HK-2 (cell line): ENCODE measurements at regions not wholly inside any gene's neighbourhood (a gene's known extent, or its start where the extent isn't known, plus 50 kb on each side); places are given as distances from the start of the nearest gene placed in this dataset.
A peak's percentile ranks its signal among the peaks of the same experiment; 100 is the strongest.
"Not testable (repeated sequence)": the region's sequence is repeated elsewhere in the genome, so short reads cannot be mapped to it uniquely, and the experiment has no call there.

Experiments
- DNase-seq: peaks from one replicate; pipeline ENCODE4 v3.0.0-alpha.2; 2018; ENCODE audit not compliant: unreplicated experiment

DNA sequence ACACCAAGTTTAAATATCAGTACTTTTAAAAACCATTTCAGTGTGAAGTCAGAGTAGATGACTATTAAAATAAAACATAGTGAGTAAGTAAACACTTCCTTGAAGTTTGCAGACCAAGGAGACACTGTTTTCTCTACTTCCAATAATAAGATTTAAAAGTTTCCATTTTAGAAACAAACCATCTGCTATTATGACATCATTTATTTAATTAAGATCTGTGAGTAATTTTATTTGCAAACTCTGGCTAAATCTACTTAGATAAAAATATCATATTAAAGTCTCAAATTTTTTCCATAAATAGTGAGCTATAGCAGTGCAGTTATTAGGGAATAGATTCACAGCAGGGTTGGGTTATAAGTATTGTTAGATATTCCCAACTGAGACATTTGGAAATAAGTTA, 1267.0 kb upstream of the FLRT2 start:
- no peak for DNase-seq

DNA sequence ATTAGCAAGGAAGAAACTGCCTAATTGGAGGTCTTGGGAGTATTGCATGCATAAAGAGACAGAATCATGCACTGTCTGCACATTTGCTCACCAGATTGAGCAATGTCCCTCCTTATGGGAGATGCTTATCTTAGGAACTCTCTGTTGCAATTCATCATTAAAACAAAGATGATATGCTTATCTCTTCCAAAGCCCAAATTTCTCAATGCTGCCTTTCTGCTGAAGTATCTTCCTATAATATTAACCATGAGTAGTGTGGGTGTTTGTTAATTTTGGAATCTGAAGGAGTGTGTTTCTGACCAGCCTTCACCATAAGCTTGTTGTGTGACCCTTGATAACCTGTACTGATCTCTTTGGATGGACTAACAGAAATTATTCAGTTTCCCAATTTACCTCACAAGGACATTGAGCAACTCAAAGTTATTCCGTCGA, 1257.6 kb upstream of the FLRT2 start:
- no peak for DNase-seq

DNA sequence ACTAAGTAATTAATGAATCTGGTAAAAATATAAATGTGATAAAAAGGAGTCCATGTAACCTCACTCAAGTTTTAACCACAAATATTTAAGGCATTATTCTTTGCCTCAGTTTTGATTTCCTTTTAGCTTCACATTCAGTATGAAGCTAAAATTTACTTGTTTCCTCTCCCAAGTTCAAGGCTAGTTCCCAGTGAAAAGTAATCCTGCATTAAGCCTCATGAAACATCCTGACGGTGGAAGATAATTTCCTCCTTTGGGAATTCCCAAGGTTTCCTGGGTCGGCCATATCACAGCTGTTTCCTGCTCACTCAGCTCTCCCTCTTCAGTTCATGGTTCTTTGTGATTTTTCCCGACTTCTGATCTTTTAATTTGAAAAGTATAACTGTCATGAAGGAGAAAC, 1256.8 kb upstream of the FLRT2 start:
- no peak for DNase-seq

DNA sequence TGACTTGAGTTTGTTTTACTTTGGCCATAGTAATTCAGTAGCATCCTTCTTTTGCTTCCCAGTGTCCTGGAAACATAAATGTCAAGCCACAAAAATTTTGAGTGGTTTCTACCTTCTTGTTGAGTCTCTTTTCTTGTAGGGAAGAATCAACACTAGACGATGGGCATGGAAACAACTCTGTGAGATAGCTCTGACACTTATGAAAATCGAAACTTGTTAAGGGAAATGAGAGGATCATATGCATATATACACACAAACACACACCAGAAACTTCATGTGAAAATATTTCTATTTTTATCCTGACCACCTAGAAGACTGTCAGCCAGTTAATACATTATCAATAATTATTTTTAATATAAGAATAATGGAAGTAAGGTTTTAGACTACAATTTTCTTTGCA, 1247.3 kb upstream of the FLRT2 start:
- DNase-seq = no peak

DNA sequence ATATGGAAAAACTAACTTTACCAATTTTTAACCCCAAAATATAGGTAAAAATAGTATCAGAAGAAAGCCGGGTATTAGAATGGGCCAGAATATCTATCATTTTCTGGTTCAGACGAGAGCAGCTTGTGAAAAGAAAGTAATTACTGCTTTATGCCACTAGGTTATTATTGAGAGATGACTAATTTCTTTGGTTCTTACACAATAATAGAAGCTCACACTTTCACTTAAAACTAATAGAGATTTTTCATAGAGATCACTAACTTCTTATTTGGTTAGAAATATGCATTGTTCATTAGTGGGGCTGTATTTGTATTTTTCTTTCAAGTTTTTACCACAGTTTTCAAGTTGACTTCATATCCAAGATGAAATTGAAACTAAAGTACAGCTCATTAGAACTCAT, 1241.2 kb upstream of the FLRT2 start:
- DNase-seq = no peak

DNA sequence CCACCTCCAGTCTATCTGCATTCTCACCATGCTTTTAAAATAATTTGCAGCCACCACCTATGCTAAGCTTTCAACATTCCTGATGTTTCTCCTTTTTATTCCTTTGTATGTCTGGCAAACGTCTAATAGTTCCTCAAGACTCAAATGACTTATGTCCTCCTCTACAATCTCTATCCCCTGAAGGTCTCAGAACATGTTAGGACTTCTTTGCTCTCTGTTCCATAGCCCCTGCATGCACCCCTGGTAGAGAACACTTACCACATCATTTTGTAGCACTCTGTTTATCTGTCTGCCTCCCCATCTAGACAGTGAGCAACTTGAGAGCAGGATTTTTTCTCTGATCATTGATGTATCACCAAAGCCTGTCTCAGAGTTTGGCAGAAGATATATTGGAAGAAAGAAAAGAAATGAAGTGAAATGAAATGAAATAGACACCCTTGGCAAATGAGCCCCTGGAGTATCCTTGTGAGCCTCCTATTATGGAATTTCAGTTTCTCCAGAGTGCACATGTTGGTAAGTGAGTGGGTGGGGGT, 1231.2 kb upstream of the FLRT2 start:
- no peak for DNase-seq

DNA sequence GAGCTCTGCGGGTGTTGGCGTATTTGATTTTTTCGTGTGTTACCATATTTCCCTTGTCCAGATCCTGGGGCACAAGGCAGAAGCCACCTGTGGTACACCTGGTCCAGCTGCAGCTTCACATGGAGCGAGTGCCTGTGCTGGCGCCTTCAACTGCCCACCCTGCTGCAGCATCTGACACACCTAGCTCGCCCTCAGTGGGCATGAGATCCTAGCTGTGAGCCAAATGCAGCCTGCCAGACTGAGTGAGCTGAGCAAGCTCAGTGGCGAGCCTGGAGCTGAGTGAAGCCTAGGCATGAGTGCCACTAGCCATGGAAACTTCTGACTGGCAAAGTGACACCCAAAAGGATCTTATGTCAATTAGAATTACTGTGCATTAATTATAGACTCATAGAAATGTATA, 1226.8 kb upstream of the FLRT2 start:
- no peak for DNase-seq

DNA sequence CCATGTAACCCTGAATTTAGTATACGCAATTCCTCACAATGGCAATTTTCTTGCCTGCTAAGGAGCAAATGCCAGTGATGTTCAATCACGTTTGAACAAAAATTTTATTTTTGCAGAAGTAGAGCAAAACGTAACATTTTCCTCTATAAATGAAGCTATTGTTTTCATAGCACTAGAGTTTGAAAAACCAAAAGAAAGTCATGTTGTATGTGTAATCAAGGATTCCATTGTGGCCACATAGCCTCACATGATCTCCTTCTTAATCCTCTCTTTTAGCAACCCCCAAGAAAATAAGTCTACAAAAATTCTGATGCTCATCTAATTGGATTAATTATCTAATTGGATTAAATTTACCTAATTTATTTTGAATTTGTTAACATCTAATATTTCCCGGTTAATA, 1217.4 kb upstream of the FLRT2 start:
- no peak for DNase-seq

DNA sequence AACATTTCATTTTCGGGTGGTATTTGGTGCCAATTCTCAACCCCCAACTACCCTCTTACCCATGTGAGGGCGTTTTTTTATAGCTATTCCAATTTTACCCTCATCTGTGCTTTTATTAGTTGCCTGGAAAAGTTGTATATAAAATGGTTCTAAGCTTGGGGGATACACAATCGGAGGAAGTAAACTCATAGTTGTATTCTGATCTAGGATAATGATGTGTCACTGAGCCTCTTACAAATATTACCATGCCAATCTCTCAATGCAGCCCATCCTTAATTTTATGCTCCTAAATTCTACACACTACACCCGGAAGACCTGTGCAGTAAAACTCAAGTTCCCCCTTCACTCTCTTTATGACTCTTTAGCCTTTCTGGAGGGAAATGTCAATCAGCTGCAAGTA, 1206.5 kb upstream of the FLRT2 start:
- DNase-seq = no peak

DNA sequence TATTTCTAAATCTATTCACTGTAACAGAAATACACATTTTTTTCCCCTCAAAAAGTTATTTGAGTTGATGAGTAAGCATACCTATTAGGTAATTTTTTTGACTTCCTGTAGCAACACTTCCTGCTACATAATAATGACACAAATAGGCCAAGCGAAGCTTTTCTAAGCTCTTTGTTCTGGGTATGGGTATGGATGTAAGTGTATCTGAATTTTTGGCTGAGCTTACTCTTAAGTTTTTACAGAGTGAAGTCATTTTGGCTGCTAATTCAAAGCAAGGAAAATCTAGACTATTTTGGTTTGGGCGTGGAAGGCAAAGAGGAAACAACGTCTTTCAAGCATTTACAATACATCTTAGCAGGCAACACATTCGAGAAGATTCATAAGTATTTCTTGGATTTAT, 1206.0 kb upstream of the FLRT2 start:
- no peak for DNase-seq

DNA sequence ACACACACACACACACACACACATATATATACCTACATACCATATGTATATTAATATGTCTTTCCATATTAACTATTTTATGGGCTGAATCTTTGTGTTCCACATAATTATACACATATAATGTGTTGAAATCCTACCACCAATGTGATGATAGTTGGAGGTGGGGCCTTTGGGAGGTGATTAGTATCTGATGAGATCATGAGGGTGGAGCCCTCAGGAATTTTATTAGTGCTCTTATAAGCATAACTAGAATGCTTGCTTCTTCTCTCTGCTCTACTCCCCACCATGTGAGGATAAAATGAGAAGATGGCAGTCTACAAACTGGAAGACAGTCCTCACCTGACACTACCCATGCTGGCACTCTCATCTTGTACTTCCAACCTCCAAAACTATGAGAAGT, 1193.5 kb upstream of the FLRT2 start:
- no peak for DNase-seq

DNA sequence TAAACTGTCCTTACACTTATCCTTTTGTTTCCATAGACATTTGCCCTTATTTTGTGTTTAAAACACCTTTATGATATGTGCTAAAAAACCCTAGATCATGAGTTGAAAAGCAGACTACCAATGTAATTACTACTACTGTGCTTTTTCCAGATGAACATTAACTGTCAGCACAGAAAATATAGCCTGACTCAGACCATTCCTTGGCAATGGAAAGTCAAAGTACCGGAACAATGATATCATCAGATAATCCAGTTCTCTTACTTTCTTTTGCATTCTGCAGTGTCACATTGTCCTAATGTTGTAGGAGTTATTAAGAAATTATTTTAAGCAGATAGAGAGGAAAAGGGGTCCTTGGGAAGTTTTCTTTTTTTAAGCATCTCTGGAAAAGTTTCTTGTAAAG, 1189.0 kb upstream of the FLRT2 start:
- no peak for DNase-seq

DNA sequence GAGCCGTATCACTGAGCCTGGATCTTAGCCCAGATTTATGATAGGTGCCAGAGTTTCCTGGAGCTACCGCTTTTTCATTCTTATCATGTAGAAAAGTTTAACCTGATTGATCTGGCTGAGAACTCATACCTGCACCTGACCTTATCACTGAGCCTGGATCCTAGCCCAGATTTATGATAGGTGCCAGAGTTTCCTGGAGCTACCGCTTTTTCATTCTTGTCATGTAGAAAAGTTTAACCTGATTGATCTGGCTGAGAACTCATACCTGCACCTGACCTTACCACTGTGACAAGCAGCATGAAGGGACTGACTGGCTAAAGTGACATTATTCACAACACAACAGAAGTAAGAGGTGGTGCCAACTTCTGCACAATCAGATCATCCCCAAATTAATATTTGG, 1188.1 kb upstream of the FLRT2 start:
- DNase-seq = not testable (repeated sequence)

DNA sequence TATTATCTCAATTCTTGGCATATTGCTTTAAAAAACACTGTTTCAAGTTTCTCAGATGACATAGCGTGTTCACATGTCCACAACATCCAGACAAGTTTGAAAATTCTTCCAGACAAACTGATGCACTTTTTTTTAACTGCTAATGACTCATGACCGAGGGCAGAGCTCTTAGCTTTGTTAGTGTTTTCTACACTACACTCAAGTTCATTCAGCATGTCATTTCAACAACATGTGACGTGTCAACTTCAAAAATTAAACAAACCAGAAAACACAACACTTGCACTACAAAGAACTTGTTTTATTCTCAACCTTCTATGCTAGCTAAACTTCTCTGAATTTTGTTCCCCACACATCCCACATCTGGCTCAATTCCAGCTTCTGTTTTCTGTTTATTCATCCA, 1186.3 kb upstream of the FLRT2 start:
- DNase-seq = no peak

DNA sequence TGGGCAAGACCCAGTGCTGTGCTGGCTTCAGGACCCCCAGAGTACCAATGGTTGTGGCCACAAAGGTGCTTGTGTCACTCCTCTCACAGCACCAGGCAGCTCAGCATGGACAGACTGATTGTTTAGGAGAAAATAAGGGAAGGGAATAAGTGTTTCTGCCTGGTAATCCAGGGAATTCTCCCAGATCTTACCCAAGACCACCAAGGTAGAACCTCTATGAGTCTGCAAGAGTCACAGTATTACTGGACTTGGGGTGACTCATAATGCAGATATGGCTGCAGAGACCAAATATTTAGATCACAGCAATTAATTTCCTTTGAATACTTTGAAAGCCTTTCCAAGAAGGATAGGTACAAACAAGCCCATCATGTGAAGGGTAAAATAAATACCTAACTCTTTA, 1178.3 kb upstream of the FLRT2 start:
- DNase-seq = no peak

DNA sequence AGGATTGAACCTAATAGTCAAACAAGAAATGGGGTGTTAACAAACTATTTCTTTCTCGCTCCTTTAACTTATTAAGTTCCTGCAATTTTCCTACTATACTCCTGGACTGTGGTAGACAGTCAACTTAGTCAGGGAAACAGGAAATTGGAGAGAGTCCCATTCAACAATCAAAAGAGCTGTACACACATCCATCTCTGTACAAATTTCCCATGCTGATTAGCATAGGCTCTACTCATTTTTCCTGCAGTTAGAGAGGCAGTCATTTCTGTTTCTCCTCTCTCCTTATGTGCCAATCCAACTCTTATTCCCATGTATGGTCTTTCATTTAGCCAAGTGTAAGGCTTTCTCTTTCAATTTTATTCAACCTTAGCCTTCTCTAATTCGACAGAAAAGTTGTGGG, 1168.5 kb upstream of the FLRT2 start:
- DNase-seq = no peak

DNA sequence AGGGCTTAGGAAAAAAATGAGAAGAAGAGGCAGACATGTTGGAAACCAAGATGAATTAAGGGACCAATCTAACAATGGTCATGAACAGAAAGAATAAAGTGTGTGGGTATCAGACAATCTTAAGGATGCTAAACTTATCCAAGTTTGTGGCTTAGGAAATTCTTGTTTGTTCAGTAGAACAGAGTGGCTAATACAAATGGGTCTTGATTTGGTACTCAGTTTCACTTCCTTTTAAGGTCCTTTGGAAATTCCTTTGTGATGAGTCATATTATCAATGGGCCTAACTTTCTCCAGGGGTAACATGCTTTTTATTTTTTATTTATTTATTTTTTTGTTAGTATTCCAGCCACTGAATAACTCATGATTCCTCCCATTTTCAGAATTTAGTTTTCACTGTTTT, 1154.7 kb upstream of the FLRT2 start:
- no peak for DNase-seq

DNA sequence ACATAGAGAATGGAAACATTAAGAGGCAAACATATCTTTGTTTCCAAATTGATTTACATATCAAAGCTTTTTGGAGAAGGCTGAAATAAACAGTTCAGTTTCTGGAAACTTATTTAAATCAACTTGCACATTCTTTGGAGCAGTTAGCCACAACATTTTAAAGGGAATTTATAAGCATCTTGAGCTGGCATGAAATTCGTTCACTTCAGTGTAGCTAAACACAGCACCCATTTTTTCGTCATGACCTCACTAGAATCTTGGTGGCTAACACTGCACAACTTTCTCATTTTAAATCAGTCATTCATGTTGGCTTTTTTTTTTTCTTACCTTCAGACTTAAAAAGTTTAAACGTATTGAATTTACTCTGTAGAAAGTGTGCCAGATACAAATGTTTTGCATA, 1139.9 kb upstream of the FLRT2 start:
- no peak for DNase-seq

DNA sequence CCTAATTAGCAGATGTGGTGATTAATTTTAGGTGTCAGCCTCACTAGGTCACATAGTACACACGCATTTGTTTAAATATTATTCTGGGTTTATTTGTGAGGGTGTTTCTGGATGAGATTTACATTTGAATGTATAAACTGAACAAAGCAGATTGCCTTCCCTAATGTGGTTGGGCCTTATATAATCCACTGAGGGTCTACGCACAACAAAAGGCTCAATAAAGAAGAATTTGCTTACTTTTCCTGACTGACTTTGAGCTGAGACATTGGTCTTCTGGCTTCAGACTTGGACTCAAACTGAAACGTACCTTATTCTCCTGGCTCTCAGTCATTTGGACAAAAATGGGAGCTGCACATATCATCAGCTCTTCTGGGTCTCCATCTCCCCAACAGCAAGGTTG, 1132.3 kb upstream of the FLRT2 start:
- no peak for DNase-seq

DNA sequence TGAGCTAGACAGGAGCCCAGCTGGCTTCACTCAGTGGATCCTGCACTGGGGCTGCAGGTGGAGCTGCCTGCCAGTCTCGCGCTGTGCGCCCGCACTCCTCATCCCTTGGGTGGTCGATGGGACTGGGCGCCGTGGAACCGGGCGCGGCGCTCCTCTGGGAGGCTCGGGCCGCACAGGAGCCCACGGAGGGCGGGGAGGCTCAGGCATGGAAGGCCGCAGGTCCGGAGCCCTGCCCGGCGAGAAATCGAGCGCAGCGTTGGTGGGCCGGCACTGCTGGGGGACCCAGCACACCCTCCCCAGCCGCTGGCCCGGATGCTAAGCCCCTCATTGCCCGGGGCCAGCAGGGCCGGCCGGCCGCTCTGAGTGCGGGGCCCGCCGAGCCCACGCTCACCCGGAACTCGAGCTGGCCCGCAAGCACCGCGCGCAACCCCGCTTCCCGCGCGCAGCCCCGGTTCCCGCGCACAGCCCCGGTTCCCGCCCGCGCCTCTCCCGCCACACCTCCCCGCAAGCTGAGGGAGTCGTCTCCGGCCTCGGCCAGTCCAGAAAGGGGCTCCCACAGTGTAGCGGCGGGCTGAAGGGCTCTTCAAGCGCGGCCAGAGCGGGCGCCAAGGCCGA, 1130.5 kb upstream of the FLRT2 start:
- no peak for DNase-seq

DNA sequence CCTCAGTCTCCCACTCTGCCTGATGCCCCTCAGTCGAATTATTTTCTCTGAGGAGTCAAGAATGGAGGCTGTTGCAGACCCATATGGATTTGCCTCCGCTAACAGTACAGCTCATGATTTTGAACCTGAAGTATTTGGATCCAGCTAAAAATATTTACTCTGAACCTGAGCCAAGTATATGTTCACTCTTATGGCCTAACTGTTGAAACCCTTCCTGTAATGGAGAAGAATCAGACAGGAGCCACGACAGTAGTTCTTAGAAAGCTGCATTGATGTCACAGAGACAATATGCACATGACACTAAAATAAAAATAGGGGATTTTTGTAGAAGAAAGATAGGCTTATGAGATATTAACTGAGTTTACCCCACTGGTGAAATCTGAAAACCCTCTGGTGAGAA, 1128.3 kb upstream of the FLRT2 start:
- no peak for DNase-seq

DNA sequence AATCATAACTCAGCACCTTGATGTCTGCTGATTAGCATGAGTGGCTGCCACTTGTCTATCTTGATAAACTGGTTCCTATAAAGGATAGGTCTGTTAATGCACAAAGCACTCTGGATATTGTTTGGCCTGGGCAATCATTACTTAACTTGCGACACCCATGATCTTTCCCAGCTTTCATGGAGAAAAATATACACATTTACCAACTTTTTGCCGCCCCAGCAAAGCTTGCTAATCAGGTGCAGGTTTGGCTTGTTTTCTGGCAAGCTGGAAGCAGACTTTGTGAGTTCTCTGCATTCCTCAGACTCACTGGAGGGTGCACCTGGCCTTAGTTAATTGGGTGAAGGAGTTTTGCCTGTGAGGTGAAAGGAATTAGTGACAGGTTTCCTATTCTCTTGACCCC, 1126.4 kb upstream of the FLRT2 start:
- DNase-seq = peak; percentile 26

DNA sequence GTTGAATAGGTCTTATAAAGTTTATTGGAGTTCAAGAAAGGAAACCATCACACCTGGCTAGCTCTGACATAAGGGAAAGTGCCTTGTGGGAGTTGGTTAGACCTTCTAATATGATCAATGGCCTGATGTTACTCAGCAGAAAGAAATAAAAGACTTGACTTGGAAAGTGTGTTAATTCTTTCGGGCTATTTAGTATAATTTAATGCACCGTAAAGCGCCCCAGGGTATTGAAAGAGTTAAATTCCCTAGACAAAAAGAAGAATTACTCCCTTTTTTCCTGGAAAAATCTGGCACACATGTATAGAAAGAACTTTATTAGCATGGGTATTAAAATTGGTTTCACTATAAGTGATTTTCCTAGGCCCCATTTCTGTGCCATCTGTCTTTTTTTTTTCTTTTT, 1125.7 kb upstream of the FLRT2 start:
- no peak for DNase-seq

DNA sequence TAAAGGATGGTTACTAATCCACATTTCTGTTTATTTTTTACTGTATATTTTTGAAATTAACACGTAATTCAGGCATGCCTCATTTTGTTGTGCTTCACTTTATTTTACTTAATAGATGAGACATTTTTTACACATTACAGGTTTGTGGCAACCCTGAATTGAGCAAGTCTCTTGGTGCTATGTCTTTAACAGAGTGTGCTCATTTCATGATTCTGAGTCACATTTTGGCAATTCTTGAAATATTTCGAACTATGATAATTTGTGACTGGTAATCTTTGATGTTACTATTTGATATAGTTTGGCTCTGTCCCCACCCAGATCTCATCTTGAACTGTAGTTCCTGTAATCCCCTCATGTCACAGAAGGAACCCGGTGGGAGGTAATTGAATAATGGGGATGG, 1120.5 kb upstream of the FLRT2 start:
- DNase-seq = no peak
